HG03521 (cell line): ENCODE measurements at regions not wholly inside any gene's neighbourhood (a gene's known extent, or its start where the extent isn't known, plus 50 kb on each side); places are given as distances from the start of the nearest gene placed in this dataset.

Source experiments
- ATAC-seq: cut with Tn5 transposase; IDR thresholded peaks from one replicate; pipeline ENCODE4 v1.9.1; 2021; ENCODE audit warnings: mild to moderate bottlenecking, moderate library complexity; ENCODE audit not compliant: unreplicated experiment

DNA sequence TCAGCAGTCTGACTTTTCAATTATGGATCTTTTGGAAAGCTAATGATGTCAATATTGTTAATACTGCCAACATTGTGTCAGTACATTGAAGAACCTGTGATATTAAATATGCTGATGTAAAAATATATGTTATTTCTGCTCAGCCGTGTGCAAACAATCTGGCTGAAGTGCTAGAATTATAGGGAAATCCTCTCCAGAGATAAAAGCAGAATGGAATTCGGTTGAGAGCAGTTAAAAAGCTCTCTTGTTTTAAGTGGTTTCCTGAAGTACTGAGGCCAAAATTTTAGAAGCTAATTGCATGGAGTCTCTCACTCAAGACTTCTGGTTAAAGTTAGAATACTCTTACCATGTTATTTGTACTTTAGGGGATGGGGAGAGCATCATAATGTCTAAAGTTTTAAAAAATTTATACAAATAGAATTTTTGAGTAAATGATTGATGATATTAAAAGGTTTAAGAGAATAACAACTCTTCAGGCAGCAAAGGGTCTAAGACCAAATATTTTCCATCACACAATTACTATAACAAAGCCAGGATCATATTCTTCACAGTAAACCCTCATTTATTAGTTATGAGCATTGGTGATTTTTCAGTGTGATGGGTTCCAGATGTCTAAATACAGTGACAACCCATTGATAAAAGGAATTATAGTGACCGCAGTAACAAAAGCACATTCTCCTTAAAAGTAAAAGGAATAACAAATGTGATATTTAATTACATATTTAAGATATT is 834.2 kb upstream of the CXADR start:
- no peak for ATAC-seq

DNA sequence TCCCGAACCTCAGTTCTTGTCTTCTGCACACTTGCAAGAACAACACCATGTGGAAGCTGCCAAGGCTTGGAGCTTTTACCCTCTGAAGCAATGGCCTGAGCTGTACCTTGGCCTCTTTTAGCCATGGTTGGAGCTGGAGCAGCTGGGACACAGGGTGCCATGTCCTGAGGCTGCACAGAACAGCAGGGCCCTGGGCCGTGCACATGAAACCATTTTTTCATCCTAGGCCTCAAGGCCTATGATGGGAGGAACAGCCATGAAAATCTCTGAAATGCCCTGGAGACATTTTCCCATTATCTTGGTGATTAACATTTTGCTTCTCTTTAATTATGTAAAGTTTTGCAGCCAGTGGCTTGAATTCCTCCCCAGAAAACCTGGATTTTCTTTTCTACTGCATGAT is 817.8 kb upstream of the CXADR start:
- ATAC-seq = no peak

DNA sequence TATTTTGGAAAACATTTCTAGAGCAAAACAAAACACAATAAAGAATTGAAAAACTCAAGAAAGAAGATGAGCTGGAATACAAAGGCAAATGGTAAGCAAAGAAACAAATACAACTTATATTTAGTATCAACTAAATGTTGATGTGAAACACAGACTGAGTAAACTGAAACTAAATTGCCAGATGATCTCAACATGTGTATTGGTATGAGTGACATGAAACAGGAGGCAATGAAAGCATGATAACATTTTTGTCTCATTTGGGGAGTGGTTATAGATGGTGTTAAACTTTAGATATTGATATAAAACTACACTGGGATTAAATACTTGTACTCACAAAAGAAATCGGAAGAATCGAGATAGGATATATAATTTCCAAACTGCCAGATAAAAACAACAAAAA is 805.6 kb upstream of the CXADR start:
- no peak for ATAC-seq

DNA sequence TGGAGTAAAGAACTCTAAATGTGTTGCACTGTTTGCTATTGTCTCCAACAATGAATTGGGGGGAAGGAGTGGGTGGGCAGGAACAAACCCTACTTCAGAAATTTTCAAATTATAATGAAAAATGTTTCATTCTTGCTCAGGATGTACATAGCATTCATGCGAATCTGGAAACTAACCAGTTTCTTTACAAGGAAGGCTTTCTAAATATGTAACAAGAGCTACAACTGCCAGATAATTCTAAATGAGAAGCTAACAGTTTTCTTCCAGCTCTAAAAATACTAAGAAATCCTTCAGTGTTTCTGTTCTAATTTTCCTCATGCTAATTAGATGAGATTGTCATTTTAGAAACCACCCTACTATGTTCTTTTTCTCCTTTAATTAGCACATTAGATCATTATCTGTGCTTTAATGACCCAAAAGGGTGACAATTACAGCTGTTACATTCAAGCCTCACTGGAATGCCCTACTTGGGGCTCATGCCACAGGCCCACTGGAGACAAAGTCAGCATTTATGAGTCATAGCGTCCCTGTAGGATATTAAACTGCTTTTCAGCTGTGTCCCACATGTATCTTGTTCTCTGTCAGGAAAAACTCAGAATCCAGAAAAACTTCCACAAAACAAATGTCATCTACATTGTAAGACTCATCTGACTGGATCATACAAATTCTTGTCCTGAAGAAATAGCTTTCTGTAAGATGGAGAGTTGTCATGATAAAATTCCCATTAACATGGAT is 804.6 kb upstream of the CXADR start:
- no peak for ATAC-seq

DNA sequence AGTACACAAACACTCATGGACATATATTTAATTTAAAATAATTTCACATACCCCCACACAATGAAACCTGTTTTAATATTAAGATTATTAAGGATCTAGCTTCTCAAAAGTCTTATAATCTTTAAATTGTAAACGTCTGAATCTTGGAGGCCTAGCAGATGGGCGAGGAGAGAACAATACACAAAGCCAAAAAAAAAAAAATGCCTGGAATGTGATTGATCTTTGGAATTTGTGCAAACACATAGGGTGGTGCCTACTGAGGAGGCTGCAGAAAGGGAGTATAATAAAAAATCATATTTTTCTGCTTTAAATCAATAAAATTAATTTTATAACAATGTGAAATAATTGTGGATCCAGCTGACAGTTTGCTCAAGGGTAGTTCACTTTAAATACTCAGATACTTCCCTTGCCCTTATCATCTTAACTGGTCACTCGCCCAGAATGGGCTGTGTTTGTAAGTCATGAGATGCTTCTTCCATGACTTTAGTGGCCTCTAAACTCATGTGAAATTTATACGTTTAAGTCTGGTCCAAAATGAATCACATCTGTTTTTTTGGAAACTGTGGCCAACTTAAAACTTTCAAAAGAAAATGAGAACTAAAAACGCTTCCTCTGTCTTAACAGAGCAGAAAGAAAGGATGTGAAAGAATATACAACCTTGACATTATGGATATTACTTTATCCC is 802.8 kb upstream of the CXADR start:
- ATAC-seq = no peak

DNA sequence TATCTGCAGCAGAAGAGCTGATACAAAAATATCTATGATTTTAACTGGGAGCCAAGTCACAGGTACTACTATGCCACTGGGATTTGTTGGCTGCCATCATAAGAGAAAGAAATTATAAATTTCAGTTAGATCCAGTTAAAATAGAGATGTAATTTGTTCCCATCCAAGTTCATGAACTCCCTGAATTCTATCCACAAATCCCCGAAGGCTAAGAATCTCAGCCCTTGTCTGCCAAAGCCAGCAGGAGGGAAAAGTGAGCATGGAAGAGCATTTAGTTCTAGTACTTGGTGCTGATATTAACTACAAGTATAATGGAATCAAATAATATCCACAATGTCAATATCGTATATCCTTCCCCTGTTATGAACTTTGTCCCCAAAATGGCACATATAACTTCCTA is 801.1 kb upstream of the CXADR start:
- ATAC-seq = no peak

DNA sequence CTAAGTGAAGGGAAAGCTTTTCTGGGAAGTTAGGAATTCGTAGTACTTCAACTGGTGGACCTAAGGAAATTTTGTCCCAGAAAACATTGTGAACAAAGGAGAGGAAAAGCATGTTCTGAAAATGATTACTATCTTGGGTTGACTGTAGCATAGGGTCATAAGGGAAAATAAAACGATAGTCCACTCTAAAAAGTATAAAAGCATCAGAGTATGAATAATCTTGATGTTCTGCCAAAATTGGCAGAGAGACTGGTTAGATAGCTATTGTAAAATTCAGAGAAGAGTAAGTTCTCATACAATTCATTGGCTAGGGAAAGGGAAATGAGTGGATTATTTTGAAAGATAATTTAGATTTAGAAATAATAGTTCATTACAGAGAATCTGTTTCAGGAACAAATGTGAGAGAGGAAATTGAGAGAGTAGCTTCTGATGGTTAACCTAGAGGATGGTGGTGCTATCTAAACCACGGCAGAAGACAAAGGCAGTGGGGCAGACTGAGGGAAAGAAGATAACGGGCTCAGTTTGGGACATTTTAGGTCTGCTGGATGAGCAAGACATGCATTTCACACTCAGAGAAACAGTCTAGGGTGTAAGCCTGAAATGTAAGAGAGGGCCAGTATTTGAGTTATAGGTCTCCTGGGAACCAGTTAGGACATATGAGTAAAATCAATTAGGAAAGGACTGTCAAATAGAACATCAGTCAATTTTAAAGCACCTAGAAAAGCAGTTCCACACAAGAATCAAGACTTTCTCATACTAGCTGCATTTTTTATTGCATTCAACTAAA is 799.3 kb upstream of the CXADR start:
- ATAC-seq = no peak

DNA sequence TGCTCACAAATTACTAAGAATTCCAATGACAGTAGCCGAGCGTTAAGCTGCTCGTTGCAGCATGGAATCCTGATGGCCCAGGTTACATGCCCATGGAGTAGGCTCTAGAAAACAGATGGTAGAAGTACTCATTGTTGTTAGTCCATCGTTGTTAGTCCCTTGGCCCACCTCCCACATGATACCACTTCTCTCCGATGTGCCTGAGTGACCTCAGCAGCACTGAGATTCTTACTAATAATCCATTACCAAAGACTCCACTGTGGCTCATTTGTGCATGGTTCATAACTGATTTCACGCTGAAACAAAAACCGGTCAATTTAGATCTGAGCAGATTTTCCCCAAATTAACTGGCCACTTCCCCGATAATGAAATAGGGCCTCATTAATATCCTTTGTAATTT is 772.3 kb upstream of the CXADR start:
- ATAC-seq = no peak

DNA sequence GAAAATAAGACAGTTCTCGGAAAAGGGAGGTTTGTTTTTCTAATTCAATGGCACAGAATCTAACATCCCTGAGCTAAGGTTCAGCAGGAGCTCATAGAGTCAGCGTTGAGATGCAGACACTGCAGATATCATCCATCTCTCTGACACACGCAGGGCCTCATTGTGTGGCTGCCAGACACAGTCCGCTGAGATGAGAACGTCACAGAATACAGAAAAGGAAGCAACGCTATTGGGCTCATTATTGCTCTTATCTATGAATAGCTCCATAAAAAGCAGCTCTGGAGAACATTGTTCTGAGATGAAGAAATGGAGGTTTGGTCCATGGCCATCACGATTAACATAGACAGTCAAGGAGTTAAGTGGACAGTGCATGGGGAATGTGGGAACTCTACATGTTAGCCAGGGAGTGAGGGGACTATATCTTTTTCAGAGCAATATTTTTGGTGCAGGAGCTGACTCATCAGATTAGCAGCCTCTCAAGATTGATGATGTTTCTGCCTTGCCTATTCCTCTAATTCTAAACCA is 771.6 kb upstream of the CXADR start:
- no peak for ATAC-seq

DNA sequence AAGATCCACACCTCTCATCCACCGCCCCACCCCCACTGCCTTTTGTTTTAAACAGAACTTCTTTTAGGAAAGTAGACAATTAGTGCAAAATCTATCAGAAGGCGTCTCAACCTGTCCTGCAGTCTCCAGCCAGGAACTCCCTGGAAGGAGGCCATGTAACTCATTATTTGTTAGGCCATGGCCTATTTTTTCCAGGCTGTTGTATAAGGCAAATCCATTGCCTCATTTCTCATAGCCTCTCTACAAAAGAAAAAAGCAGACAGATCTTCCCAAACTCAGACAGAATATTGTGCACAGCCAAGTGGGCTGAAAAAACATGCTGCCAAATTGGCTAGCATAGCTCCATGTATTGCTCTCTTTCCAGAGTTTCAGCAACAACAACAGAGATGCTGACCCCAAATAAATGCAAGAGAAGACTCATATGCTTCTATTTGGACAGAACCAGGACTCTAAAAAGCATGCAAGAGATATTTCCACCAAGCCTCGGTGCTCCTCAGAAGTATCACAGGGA is 770.7 kb upstream of the CXADR start:
- ATAC-seq = no peak

DNA sequence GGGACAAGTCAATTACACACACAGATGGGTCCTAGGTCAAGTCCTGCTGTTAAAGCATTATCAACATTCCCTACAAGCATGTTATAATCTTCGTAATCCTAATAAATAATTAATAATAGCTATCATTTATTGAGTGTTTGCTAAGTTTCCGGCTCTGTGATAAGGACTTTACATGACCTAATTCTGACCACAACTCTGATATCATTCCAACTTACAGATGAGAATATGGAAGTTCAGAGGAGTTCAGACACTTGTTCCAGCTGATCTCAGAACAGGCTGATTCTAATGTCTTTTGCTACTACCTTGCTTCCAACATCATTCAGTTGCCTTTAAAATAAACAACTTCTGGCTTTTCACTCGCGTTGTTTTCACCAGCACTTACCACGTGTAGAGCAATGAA is 770.1 kb upstream of the CXADR start:
- no peak for ATAC-seq

DNA sequence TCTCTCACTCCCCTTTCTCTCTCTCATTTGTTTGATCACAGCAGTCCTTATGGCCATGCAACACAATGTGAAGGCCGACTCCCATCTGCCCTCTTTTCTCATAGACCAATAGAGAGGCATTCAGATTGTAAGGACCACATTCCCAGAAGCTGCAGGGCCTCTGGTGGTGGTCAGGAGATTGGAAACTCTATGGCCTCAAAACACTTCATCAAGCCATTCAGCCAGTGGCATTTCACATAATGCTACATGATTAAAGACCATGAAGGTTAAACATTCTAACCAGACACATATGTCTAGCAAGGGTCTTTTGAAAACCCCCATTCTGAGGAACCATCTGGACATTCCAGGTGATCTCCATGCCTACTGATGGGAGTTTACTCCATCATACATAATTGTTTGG is 769.5 kb upstream of the CXADR start:
- no peak for ATAC-seq

DNA sequence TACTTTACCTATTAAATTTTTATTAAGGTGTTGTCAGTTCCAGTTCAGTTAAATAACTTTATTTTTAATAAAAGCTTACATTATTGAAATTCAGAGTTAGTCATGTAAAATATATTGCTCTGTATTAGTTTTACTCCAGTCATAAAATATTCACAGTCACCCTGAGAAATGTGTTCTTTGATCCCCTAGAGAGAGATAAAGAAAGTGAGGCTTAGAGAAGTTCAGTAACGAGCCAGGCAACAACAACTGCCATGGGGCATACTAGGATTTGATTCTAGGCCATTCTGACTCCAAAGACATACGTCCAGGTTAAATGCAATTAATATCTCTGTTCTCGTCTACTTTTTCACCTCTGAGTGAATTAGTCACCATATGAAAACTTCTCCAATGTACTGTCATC is 761.9 kb upstream of the CXADR start:
- ATAC-seq = no peak

DNA sequence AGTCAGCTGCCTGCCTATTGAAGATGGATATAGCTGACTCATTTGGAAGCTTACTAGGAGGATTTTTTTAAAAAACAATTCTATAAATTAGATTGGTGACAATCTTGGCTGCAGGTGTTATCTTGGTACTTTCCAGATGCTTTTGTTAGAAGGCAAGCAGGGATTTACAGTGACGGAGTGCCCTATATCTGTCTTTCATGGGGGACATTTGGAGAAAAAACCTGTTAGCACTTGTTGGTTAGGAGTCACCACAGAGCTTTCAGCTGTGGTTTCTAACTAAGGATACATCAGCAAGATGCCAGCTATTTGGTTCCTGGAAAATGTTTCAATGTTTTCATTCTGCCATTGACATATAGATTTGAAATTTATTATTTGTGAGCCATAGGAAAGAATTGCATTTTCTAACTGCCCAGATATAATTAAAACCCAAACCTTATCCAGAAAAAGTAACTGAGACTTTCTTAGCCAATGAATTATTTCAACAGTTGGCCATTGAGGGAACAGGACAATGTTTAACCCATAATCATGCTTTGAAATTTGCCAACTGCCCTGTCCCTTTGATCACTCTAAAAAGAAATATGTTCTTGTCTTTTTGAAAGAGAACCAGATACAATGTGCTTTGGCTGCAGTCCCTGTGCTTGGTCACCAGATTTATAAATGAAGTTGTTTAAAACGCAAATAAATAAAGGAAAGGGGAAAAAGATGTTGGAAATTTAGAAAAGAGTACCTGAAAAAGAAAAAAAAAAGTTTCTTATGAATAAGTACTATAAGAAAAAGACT is 761.0 kb upstream of the CXADR start:
- ATAC-seq = no peak

DNA sequence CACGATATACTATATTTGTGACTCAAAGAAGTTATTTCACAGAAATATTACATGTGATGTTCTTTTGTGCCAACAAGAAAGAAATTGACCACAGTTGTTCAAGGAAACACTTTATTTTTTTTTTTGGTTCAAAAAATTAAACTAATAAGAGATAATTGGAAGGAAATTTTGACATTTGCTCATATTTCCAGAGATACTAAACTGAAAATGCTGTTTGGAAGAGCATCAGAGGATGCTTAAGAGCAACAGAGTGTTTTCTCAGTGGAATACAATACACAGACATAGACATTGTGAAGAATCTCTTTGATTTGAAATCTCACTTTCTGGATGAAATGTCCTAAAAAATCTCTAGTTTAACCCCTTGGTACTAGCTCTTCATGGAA is 760.4 kb upstream of the CXADR start:
- ATAC-seq = no peak

DNA sequence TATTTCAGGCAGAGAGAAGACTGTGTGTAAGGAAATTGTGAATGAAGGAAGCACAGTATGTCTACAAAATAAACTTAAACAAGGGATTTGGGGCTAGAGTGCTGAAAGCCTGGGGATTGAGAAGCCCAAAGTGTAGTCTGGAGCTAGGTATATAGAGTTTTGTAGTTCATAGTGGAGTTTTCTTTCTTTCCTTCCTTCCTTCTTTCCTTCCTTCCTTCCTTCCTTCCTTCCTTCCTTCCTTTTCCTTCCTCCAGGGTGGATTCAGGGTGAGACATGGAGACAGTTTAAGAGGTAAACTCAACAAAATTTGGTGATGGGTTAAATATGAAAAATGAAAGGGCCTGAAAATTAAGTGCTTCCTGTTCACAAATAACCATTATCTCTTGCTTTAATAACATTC is 757.8 kb upstream of the CXADR start:
- ATAC-seq = no peak

DNA sequence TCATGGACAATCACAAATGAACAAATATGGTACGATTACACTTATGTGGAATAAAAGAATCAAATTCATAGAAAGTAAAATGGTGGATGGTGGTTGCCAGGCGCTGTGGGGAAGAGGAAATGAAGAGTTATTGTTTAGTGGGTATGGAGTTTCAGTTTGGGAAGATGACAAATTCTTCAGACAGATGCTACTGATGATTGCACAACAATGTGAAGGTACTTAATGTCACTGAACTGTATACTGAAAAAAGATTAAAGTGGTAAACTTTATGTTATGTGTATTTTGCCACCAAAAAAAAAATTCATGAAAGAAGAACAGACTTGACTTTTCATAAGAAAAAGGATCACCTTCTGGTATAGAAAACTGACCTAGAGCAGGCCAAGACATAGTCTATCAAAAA is 745.6 kb upstream of the CXADR start:
- no peak for ATAC-seq

DNA sequence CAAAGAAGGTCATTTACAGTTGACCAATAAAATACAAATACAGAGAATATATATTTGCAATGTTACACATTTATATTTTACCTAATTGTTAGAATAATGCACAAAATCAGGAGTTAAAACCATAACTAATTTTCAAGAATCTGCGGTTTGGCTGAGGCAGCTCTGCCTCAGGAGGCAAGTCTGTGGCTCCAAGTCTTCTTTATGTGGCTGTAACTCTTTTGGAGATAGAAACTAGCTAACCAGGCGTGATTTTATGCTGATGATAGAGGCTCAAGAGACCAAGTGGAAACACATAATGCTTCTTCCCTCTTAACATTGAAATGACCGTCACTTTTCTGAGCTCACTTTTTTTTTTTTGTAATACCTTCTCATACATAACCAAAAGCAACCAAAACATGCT is 744.7 kb upstream of the CXADR start:
- ATAC-seq = no peak

DNA sequence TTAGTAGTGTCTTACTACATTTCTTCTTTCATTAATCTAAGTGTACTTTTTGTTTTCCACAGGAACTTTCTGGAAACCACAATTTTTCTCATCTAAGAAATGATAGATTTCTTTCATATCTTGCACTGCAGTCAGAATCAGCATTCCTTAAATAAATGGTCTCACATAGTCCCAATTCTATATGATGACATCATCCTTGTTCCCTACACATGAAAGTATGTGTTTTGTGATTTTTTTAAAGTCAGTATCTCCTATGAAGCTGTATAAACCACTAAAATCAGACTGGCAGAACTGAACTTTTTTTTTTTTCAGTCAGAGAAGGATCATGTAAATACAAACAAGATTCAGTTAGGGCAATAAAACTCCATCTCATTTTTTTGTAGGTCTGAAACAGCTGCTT is 742.6 kb upstream of the CXADR start:
- no peak for ATAC-seq

DNA sequence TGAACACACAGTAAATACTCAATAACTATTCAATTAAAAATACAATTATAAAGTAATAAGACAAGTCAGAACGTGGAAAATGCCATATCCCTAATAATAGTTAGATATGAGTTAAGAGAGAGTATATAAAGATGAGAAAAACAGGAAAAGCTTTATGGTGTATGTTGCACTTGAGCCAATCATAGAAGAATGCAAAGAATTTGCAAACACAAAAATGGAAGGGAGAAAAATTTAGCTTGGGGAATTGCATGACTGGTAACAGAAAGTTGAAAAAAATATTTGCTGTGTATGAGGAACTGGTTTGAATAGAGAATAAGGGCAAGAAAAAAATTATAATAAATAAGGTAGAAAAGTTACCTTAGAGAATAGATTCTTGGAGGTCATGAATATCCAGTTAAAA is 739.6 kb upstream of the CXADR start:
- ATAC-seq = no peak
